ENCODE measurements at regions not wholly inside any gene's neighbourhood (a gene's known extent, or its start where the extent isn't known, plus 50 kb on each side); places are given as distances from the start of the nearest gene placed in this dataset.

DNA sequence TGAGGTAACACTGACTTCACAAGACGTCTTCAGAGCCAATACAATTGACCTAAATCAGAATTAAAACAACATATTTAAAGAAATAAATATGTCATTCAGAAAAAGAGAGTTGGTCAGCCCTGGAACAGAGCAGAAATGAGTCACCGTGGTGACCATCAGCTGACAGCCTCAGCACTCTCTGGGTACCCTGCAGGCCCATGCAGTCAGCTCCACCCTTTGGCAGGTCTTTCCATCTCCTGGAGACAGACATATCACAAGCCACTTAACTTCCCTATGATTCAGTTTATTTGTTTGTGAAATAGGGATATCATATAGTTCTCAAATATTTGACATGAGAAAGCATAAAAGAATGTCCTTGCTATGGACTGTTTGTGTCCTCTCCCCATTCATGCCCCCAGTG lies 151.6 kb upstream of the MEF2C start:
- no peak for TF ChIP-seq MXI1 (conservative IDR thresholded peaks at IDR 0.05; ENCODE audit: poor library complexity, severe bottlenecking)

DNA sequence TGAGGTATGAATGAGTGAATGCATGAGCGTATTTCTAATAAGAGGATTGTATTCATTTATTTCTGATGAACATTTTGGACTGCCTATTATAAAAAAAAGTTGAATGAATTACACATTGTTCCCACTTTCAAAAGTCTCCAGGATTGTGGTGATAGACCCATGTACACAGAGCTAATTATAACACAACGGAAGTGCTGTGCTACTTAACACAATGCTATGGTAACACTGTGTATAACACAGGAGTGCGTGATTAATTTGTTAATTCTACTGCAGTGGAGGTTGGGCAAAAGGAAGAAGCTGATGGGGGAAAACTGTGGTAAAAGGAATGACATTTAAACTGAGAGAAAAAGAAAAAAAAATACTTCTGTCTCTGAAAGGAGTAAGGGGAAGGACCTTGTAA lies 147.8 kb upstream of the MEF2C start:
- Histone ChIP-seq H3K9me2 (ENCODE audit: insufficient read depth, low read length) (no peaks in the 10 kb centered on the region), H3F3A (ENCODE audit: insufficient read depth, low read length, poor library complexity, severe bottlenecking) (no peaks in the 10 kb centered on the region), H3K4me2 (ENCODE audit: low read length) (no peak overlapping the region), H3K4me3 (ENCODE audit: low read length) (no peak overlapping the region), H3K27ac (ENCODE audit: low read length) (no peak overlapping the region), H3K36me3 (ENCODE audit: insufficient read depth, low read length) (no peaks in the 10 kb centered on the region), H2AFZ (ENCODE audit: low read depth, low read length) (no peak overlapping the region), H3K27me3 (ENCODE audit: insufficient read depth, low read depth, low read length) (no peaks in the 10 kb centered on the region), H3K9me3 (ENCODE audit: low read length) (no peaks in the 10 kb centered on the region), H3K79me2 (replicated peaks; ENCODE audit: insufficient read depth, low read length) (no peaks in the 10 kb centered on the region), H4K20me1 (ENCODE audit: insufficient read depth) (no peaks in the 10 kb centered on the region), H3K9ac (ENCODE audit: low read length) (no peak overlapping the region)
- TF ChIP-seq MXI1 (conservative IDR thresholded peaks at IDR 0.05; ENCODE audit: poor library complexity, severe bottlenecking) = no peak
- TF ChIP-seq TAF1 (IDR thresholded peaks at IDR 0.05; ENCODE audit: low read depth) = no peak
- no peak for TF ChIP-seq RAD21 (conservative IDR thresholded peaks at IDR 0.05)
- TF ChIP-seq EP300 (conservative IDR thresholded peaks at IDR 0.05; ENCODE audit: poor library complexity, severe bottlenecking) = no peak
- TF ChIP-seq, protein P1, sequence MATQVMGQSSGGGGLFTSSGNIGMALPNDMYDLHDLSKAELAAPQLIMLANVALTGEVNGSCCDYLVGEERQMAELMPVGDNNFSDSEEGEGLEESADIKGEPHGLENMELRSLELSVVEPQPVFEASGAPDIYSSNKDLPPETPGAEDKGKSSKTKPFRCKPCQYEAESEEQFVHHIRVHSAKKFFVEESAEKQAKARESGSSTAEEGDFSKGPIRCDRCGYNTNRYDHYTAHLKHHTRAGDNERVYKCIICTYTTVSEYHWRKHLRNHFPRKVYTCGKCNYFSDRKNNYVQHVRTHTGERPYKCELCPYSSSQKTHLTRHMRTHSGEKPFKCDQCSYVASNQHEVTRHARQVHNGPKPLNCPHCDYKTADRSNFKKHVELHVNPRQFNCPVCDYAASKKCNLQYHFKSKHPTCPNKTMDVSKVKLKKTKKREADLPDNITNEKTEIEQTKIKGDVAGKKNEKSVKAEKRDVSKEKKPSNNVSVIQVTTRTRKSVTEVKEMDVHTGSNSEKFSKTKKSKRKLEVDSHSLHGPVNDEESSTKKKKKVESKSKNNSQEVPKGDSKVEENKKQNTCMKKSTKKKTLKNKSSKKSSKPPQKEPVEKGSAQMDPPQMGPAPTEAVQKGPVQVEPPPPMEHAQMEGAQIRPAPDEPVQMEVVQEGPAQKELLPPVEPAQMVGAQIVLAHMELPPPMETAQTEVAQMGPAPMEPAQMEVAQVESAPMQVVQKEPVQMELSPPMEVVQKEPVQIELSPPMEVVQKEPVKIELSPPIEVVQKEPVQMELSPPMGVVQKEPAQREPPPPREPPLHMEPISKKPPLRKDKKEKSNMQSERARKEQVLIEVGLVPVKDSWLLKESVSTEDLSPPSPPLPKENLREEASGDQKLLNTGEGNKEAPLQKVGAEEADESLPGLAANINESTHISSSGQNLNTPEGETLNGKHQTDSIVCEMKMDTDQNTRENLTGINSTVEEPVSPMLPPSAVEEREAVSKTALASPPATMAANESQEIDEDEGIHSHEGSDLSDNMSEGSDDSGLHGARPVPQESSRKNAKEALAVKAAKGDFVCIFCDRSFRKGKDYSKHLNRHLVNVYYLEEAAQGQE (IDR thresholded peaks at IDR 0.05; ENCODE audit: borderline replicate concordance) = no peak
- no peak for TF ChIP-seq EZH2 (IDR thresholded peaks at IDR 0.05; ENCODE audit: borderline replicate concordance, insufficient read depth, low read length, poor library complexity, severe bottlenecking)
- no peak for TF ChIP-seq SMC3 (conservative IDR thresholded peaks at IDR 0.05; ENCODE audit: poor library complexity)
- TF ChIP-seq, protein P2, sequence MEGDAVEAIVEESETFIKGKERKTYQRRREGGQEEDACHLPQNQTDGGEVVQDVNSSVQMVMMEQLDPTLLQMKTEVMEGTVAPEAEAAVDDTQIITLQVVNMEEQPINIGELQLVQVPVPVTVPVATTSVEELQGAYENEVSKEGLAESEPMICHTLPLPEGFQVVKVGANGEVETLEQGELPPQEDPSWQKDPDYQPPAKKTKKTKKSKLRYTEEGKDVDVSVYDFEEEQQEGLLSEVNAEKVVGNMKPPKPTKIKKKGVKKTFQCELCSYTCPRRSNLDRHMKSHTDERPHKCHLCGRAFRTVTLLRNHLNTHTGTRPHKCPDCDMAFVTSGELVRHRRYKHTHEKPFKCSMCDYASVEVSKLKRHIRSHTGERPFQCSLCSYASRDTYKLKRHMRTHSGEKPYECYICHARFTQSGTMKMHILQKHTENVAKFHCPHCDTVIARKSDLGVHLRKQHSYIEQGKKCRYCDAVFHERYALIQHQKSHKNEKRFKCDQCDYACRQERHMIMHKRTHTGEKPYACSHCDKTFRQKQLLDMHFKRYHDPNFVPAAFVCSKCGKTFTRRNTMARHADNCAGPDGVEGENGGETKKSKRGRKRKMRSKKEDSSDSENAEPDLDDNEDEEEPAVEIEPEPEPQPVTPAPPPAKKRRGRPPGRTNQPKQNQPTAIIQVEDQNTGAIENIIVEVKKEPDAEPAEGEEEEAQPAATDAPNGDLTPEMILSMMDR (IDR thresholded peaks at IDR 0.05; ENCODE audit: poor library complexity, severe bottlenecking) = no peak
- no peak for TF ChIP-seq POLR2AphosphoS5 (IDR thresholded peaks at IDR 0.05)

More for the DNA sequence above, 151.6 kb upstream of the MEF2C start:
- no peak overlapping the region for H3K9ac ChIP-seq (ENCODE audit: low read length)
- no peaks in the 10 kb centered on the region for H3K36me3 ChIP-seq (ENCODE audit: insufficient read depth, low read length)
- no peak overlapping the region for H3K4me3 ChIP-seq (ENCODE audit: low read length)
- no peaks in the 10 kb centered on the region for H3K79me2 ChIP-seq (replicated peaks; ENCODE audit: insufficient read depth, low read length)
- no peaks in the 10 kb centered on the region for H3F3A ChIP-seq (ENCODE audit: insufficient read depth, low read length, poor library complexity, severe bottlenecking)
- H3K27ac ChIP-seq (ENCODE audit: low read length) = no peak overlapping the region
- no peaks in the 10 kb centered on the region for H4K20me1 ChIP-seq (ENCODE audit: insufficient read depth)
- no peaks in the 10 kb centered on the region for H3K9me2 ChIP-seq (ENCODE audit: insufficient read depth, low read length)
- H3K4me2 ChIP-seq (ENCODE audit: low read length) = no peak overlapping the region
- no peak overlapping the region for H2AFZ ChIP-seq (ENCODE audit: low read depth, low read length)
- no peaks in the 10 kb centered on the region for H3K9me3 ChIP-seq (ENCODE audit: low read length)
- H3K27me3 ChIP-seq (ENCODE audit: insufficient read depth, low read depth, low read length) = no peaks in the 10 kb centered on the region

Data from neural cell (in vitro differentiated cells).